SK-N-MC (cell line): ENCODE measurements at regions not wholly inside any gene's neighbourhood (a gene's known extent, or its start where the extent isn't known, plus 50 kb on each side); places are given as distances from the start of the nearest gene placed in this dataset.

ENCODE experiments used
- EZH2 ChIP-seq: fragments of 200-600 bp; sonication (generic); IDR thresholded peaks from one replicate; pipeline ENCODE4 v1.6.1; 2017; ENCODE audit warnings: antibody characterized with exemption
- FOXP2 ChIP-seq: optimal IDR thresholded peaks from 2 replicates; pipeline ENCODE3; 2011; ENCODE audit warnings: mild to moderate bottlenecking, moderate library complexity; ENCODE audit not compliant: insufficient read depth; ENCODE audit errors: extremely low read length, control extremely low read depth
- POLR2AphosphoS5 ChIP-seq: IDR thresholded peaks from 2 replicates; pipeline ENCODE4 v1.6.1; 2012; ENCODE audit warnings: mild to moderate bottlenecking, low read depth, low read length, borderline replicate concordance

DNA sequence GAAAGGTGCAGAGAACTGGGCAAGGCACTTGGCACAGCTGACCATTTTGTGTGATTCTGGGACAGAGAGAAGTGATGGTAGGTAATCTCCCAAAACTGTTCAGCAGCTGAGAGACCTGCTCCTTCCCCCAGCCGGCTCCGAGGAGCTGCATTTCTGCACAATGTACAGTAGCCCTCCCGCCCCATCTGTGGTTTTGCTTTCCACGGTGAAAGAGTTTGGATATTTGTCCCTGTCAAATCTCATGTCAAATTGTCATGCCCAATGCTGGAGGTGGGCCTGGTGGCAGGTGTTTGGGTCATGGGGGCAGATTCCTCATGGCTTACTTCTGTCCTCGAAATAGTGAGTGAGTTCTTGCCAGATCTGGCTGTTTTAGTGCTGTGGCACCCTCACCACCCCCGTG is 90.5 kb upstream of the CD99 start:
- TF ChIP-seq POLR2AphosphoS5 (no peak), EZH2 (no peak), FOXP2 (no peak)
